ENCODE measurements at regions not wholly inside any gene's neighbourhood (a gene's known extent, or its start where the extent isn't known, plus 50 kb on each side); places are given as distances from the start of the nearest gene placed in this dataset.
"Not testable (repeated sequence)": the region's sequence is repeated elsewhere in the genome, so short reads cannot be mapped to it uniquely, and the experiment has no call there.

- Histone ChIP-seq H2AFZ (no peak overlapping the region), H3K4me3 (no peak overlapping the region), H4K20me1 (ENCODE audit: insufficient read depth) (no peaks in the 10 kb centered on the region), H3K4me2 (no peak overlapping the region), H3K9me2 (ENCODE audit: insufficient read depth) (no peaks in the 10 kb centered on the region), H3K36me3 (ENCODE audit: low read depth) (no peaks in the 10 kb centered on the region), H3K9me3 (ENCODE audit: insufficient read depth, low read depth) (no peaks in the 10 kb centered on the region), H3K4me1 (replicated peaks; ENCODE audit: insufficient read depth) (no peaks in the 10 kb centered on the region), H3K27ac (no peak overlapping the region), H3K79me2 (ENCODE audit: low read depth) (no peaks in the 10 kb centered on the region), H3F3A (ENCODE audit: insufficient read depth, low read depth) (no peaks in the 10 kb centered on the region), H3K27me3 (ENCODE audit: insufficient read depth, low read depth) (no peaks in the 10 kb centered on the region)
- TF ChIP-seq EZH2 (IDR thresholded peaks at IDR 0.05; ENCODE audit: low read depth): no peak
- TF ChIP-seq, protein P1, sequence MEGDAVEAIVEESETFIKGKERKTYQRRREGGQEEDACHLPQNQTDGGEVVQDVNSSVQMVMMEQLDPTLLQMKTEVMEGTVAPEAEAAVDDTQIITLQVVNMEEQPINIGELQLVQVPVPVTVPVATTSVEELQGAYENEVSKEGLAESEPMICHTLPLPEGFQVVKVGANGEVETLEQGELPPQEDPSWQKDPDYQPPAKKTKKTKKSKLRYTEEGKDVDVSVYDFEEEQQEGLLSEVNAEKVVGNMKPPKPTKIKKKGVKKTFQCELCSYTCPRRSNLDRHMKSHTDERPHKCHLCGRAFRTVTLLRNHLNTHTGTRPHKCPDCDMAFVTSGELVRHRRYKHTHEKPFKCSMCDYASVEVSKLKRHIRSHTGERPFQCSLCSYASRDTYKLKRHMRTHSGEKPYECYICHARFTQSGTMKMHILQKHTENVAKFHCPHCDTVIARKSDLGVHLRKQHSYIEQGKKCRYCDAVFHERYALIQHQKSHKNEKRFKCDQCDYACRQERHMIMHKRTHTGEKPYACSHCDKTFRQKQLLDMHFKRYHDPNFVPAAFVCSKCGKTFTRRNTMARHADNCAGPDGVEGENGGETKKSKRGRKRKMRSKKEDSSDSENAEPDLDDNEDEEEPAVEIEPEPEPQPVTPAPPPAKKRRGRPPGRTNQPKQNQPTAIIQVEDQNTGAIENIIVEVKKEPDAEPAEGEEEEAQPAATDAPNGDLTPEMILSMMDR (conservative IDR thresholded peaks at IDR 0.05): no peak
- ChIA-PET CTCF (no interaction called here), POLR2A (ENCODE audit: unreplicated experiment) (no interaction called here)
- no TSS peak for BruUV-seq (replicated peaks)
- DNase-seq: no peak
- intact Hi-C loops (cut with micrococcal nuclease; ENCODE audit: unreplicated experiment): no loop called here
Observed at GRCh38 chr9:102185962-102186361, 447.5 kb upstream of the GRIN3A start.

DNA sequence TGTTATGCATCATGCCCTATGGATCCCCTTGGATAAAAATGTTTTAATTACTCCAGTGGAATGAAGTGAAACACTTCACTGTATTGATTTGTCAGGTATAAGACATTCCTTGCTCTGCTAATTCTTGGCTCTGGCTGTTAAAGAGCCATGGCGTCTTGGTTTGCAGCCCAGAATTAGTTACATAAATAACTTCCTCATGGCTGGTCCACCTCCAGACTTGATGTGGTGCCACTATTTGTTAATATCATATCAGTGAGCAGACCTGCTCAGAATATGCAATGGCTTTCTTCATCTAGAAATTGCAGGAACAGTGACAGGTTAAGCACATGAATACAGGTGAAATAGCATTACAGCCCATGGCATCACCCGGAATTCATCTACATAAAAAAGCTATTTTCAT, 446.9 kb upstream of the GRIN3A start:
- Histone ChIP-seq H3K4me1 (replicated peaks; ENCODE audit: insufficient read depth) (no peaks in the 10 kb centered on the region), H4K20me1 (ENCODE audit: insufficient read depth) (no peaks in the 10 kb centered on the region), H3K79me2 (ENCODE audit: low read depth) (no peaks in the 10 kb centered on the region), H3K4me3 (no peak overlapping the region), H3K9me3 (ENCODE audit: insufficient read depth, low read depth) (no peaks in the 10 kb centered on the region), H3F3A (ENCODE audit: insufficient read depth, low read depth) (no peaks in the 10 kb centered on the region), H3K9me2 (ENCODE audit: insufficient read depth) (no peaks in the 10 kb centered on the region), H3K27ac (no peak overlapping the region), H3K4me2 (no peak overlapping the region), H3K36me3 (ENCODE audit: low read depth) (no peaks in the 10 kb centered on the region), H2AFZ (no peak overlapping the region), H3K27me3 (ENCODE audit: insufficient read depth, low read depth) (no peaks in the 10 kb centered on the region)
- no TSS peak for BruUV-seq (replicated peaks)
- CTCF ChIA-PET: no interaction called here
- TF ChIP-seq EZH2 (IDR thresholded peaks at IDR 0.05; ENCODE audit: low read depth): no peak
- TF ChIP-seq, protein P1 (conservative IDR thresholded peaks at IDR 0.05): no peak
- intact Hi-C loops (cut with micrococcal nuclease; ENCODE audit: unreplicated experiment): no loop called here
- POLR2A ChIA-PET (ENCODE audit: unreplicated experiment): no interaction called here
- DNase-seq: no peak

- no peak overlapping the region for H3K4me3 ChIP-seq
- no TSS peak for BruUV-seq (replicated peaks)
- ChIA-PET CTCF (no interaction called here), POLR2A (ENCODE audit: unreplicated experiment) (no interaction called here)
- no peak for TF ChIP-seq EZH2 (IDR thresholded peaks at IDR 0.05; ENCODE audit: low read depth)
- TF ChIP-seq, protein P1 (conservative IDR thresholded peaks at IDR 0.05): no peak
- no peak overlapping the region for H3K27ac ChIP-seq
- no peaks in the 10 kb centered on the region for H3K4me1 ChIP-seq (replicated peaks; ENCODE audit: insufficient read depth)
- H3K79me2 ChIP-seq (ENCODE audit: low read depth): no peaks in the 10 kb centered on the region
- no peak overlapping the region for H2AFZ ChIP-seq
- no peaks in the 10 kb centered on the region for H4K20me1 ChIP-seq (ENCODE audit: insufficient read depth)
- no peaks in the 10 kb centered on the region for H3K27me3 ChIP-seq (ENCODE audit: insufficient read depth, low read depth)
- DNase-seq: no peak
- H3K9me2 ChIP-seq (ENCODE audit: insufficient read depth): no peaks in the 10 kb centered on the region
- intact Hi-C loops (cut with micrococcal nuclease; ENCODE audit: unreplicated experiment): no loop called here
- H3K36me3 ChIP-seq (ENCODE audit: low read depth): no peaks in the 10 kb centered on the region
- no peaks in the 10 kb centered on the region for H3K9me3 ChIP-seq (ENCODE audit: insufficient read depth, low read depth)
- H3F3A ChIP-seq (ENCODE audit: insufficient read depth, low read depth): no peaks in the 10 kb centered on the region
- H3K4me2 ChIP-seq: no peak overlapping the region
Observed at GRCh38 chr9:102178811-102179210, 440.4 kb upstream of the GRIN3A start.

GRCh38 chr9:102174202-102174601, 435.8 kb upstream of the GRIN3A start:
- H3K4me1 ChIP-seq (replicated peaks; ENCODE audit: insufficient read depth); intact Hi-C loops (cut with micrococcal nuclease; ENCODE audit: unreplicated experiment); H3K4me2 ChIP-seq; H4K20me1 ChIP-seq (ENCODE audit: insufficient read depth); H3K27ac ChIP-seq; H3K27me3 ChIP-seq (ENCODE audit: insufficient read depth, low read depth); CTCF ChIA-PET; H3K9me3 ChIP-seq (ENCODE audit: insufficient read depth, low read depth); H2AFZ ChIP-seq; POLR2A ChIA-PET (ENCODE audit: unreplicated experiment); H3K79me2 ChIP-seq (ENCODE audit: low read depth); H3K36me3 ChIP-seq (ENCODE audit: low read depth); BruUV-seq (replicated peaks); H3F3A ChIP-seq (ENCODE audit: insufficient read depth, low read depth); H3K9me2 ChIP-seq (ENCODE audit: insufficient read depth); H3K4me3 ChIP-seq; DNase-seq: not testable (repeated sequence)
